IMR-90 (cell line): ENCODE measurements at regions not wholly inside any gene's neighbourhood (a gene's known extent, or its start where the extent isn't known, plus 50 kb on each side); places are given as distances from the start of the nearest gene placed in this dataset.

Experiments
- ATAC-seq: fragments of 200-7000 bp; cut with Tn5 transposase; 2 replicates; pipeline ENCODE4 v1.9.1; 2020; ENCODE audit warnings: low read depth, mild to moderate bottlenecking, moderate library complexity
- BruUV-seq: library from RNA; stranded (reverse); fragments of 400-500 nt; replicated peaks from 2 replicates; lab custom pipeline; 2021; lab: Mats Ljungman, UMichigan
- CTCF ChIA-PET: fragments of 300-600 bp; formaldehyde crosslinking; extraction: SDS; loops from one replicate; lab custom pipeline; 2021; ENCODE audit warnings: antibody characterized with exemption; lab: Yijun Ruan, JAX
- POLR2A ChIA-PET: fragments of 300-600 bp; sonication (Branson Sonifier 250); formaldehyde crosslinking; loops from one replicate; lab custom pipeline; 2022; ENCODE audit warnings: antibody characterized with exemption; ENCODE audit not compliant: unreplicated experiment; lab: Charles Lee
- DNase-seq: peaks from one replicate; pipeline ENCODE4 v3.0.0; 2013
- H2AFZ ChIP-seq: replicated peaks from 2 replicates; pipeline ENCODE3; 2013; ENCODE audit warnings: low read length, mild to moderate bottlenecking; ENCODE audit not compliant: poor library complexity
- H2AK5ac ChIP-seq: 2 replicates; pipeline ENCODE4 v1.6.1; 2013; ENCODE audit warnings: low read depth, low read length, inconsistent platforms
- H2AK9ac ChIP-seq: replicated peaks from 2 replicates; pipeline ENCODE3; 2013; ENCODE audit warnings: mild to moderate bottlenecking, low read depth, low read length, moderate library complexity; ENCODE audit not compliant: poor library complexity
- H2BK120ac ChIP-seq: 2 replicates; pipeline ENCODE4 v1.6.1; 2013; ENCODE audit warnings: low read depth, low read length, inconsistent platforms
- H2BK15ac ChIP-seq: 3 replicates; pipeline ENCODE4 v1.6.1; 2013; ENCODE audit warnings: low read depth, low read length, inconsistent platforms
- H2BK20ac ChIP-seq: 2 replicates; pipeline ENCODE4 v1.6.1; 2013; ENCODE audit warnings: low read depth, mild to moderate bottlenecking, inconsistent platforms, low read length, moderate library complexity
- H2BK5ac ChIP-seq: 2 replicates; pipeline ENCODE4 v1.6.1; 2013; ENCODE audit warnings: mild to moderate bottlenecking, low read depth, low read length, inconsistent platforms; ENCODE audit not compliant: poor library complexity, severe bottlenecking
- H3K14ac ChIP-seq: replicated peaks from 2 replicates; pipeline ENCODE4 v1.6.1; 2013; ENCODE audit warnings: low read depth, low read length, inconsistent platforms
- H3K18ac ChIP-seq: 2 replicates; pipeline ENCODE4 v1.6.1; 2013; ENCODE audit warnings: low read depth, low read length, control low read depth
- H3K23ac ChIP-seq: 2 replicates; pipeline ENCODE4 v1.6.1; 2013; ENCODE audit warnings: low read depth, low read length, inconsistent platforms
- H3K27ac ChIP-seq: 2 replicates; pipeline ENCODE4 v1.5.1; 2013; ENCODE audit warnings: mild to moderate bottlenecking, control low read depth, low read length; ENCODE audit not compliant: insufficient read depth
- H3K27me3 ChIP-seq: 2 replicates; pipeline ENCODE4 v1.6.1; 2013; ENCODE audit warnings: low read length; ENCODE audit not compliant: control insufficient read depth, insufficient read depth
- H3K36me3 ChIP-seq: 2 replicates; pipeline ENCODE4 v1.6.1; 2013; ENCODE audit warnings: low read length, mixed read lengths; ENCODE audit not compliant: control insufficient read depth, insufficient read depth
- H3K4ac ChIP-seq: 2 replicates; pipeline ENCODE4 v1.6.1; 2013; ENCODE audit warnings: low read depth, low read length, inconsistent platforms
- H3K4me1 ChIP-seq: 2 replicates; pipeline ENCODE4 v1.6.1; 2013; ENCODE audit warnings: low read length, mixed read lengths; ENCODE audit not compliant: control insufficient read depth, insufficient read depth
- H3K4me2 ChIP-seq: 2 replicates; pipeline ENCODE4 v1.6.1; 2013; ENCODE audit warnings: low read depth, mild to moderate bottlenecking, control low read depth, low read length, moderate library complexity
- H3K4me3 ChIP-seq: 2 replicates; pipeline ENCODE4 v1.5.1; 2013; ENCODE audit warnings: low read depth, mild to moderate bottlenecking, control low read depth, low read length, moderate library complexity; ENCODE audit not compliant: insufficient read depth
- H3K56ac ChIP-seq: 2 replicates; pipeline ENCODE4 v1.6.1; 2013; ENCODE audit warnings: low read length, inconsistent platforms; ENCODE audit not compliant: insufficient read depth; ENCODE audit errors: extremely low read depth
- H3K79me1 ChIP-seq, 2 experiments: 2 replicates each; pipeline ENCODE4 v1.6.1; 2013; ENCODE audit warnings: low read length in 2 of 2, inconsistent platforms in 1 of 2, low read depth in 1 of 2
- H3K9ac ChIP-seq: 2 replicates; pipeline ENCODE4 v1.6.1; 2013; ENCODE audit warnings: low read depth, low read length, control low read depth
- H3K9me1 ChIP-seq: 2 replicates; pipeline ENCODE4 v1.6.1; 2013; ENCODE audit warnings: low read length, inconsistent platforms; ENCODE audit not compliant: insufficient read depth
- H3K9me3 ChIP-seq: 2 replicates; pipeline ENCODE4 v1.6.1; 2013; ENCODE audit warnings: low read length; ENCODE audit not compliant: control insufficient read depth, insufficient read depth
- H4K20me1 ChIP-seq: 2 replicates; pipeline ENCODE4 v1.6.1; 2013; ENCODE audit warnings: low read length, inconsistent platforms; ENCODE audit not compliant: insufficient read depth
- H4K5ac ChIP-seq: 2 replicates; pipeline ENCODE4 v1.6.1; 2013; ENCODE audit warnings: mild to moderate bottlenecking, low read depth, low read length, control low read depth
- H4K8ac ChIP-seq, 2 experiments: 2 replicates each; pipeline ENCODE4 v1.6.1; 2013; ENCODE audit warnings: low read depth in 2 of 2, low read length in 2 of 2, control low read depth in 1 of 2, inconsistent platforms in 1 of 2
- H4K91ac ChIP-seq: 2 replicates; pipeline ENCODE4 v1.6.1; 2013; ENCODE audit warnings: low read depth, low read length, inconsistent platforms; ENCODE audit not compliant: insufficient read depth
- BHLHE40 ChIP-seq: fragments of 150-350 bp; IDR thresholded peaks from 2 replicates; pipeline ENCODE4 v1.6.1; 2016; ENCODE audit warnings: mild to moderate bottlenecking, low read depth, low read length
- CEBPB ChIP-seq: IDR thresholded peaks from 2 replicates; pipeline ENCODE4 v1.6.1; 2012; ENCODE audit warnings: low read depth, low read length, improper control_type of control experiment
- CHD1 ChIP-seq: IDR thresholded peaks from 2 replicates; pipeline ENCODE4 v1.6.1; 2012; ENCODE audit warnings: low read depth, low read length, improper control_type of control experiment
- CTCF ChIP-seq: conservative IDR thresholded peaks from 2 replicates; pipeline ENCODE4 v1.5.1; 2012; ENCODE audit warnings: mild to moderate bottlenecking, low read depth, low read length, improper control_type of control experiment
- ELK1 ChIP-seq: fragments of 150-350 bp; IDR thresholded peaks from 2 replicates; pipeline ENCODE4 v1.6.1; 2016; ENCODE audit warnings: low read depth, mild to moderate bottlenecking, low read length, moderate library complexity, borderline replicate concordance
- FOS ChIP-seq: fragments of 150-350 bp; IDR thresholded peaks from 2 replicates; pipeline ENCODE4 v1.6.1; 2016; ENCODE audit warnings: low read depth, low read length
- MAFK ChIP-seq: IDR thresholded peaks from 2 replicates; pipeline ENCODE4 v1.6.1; 2012; ENCODE audit warnings: low read depth, low read length, improper control_type of control experiment
- MAZ ChIP-seq: IDR thresholded peaks from 2 replicates; pipeline ENCODE4 v1.6.1; 2012; ENCODE audit warnings: low read depth, mild to moderate bottlenecking, low read length, improper control_type of control experiment, moderate library complexity, borderline replicate concordance
- MXI1 ChIP-seq: IDR thresholded peaks from 2 replicates; pipeline ENCODE4 v1.6.1; 2012; ENCODE audit warnings: low read depth, mild to moderate bottlenecking, low read length, moderate library complexity, borderline replicate concordance
- NFE2L2 ChIP-seq: fragments of 150-350 bp; IDR thresholded peaks from 2 replicates; pipeline ENCODE4 v1.6.1; 2016; ENCODE audit warnings: low read depth, mild to moderate bottlenecking, low read length
- POLR2A ChIP-seq: IDR thresholded peaks from 2 replicates; pipeline ENCODE4 v1.6.1; 2012; ENCODE audit warnings: mild to moderate bottlenecking, low read depth, low read length
- RAD21 ChIP-seq: IDR thresholded peaks from 2 replicates; pipeline ENCODE4 v1.6.1; 2012; ENCODE audit warnings: low read length, improper control_type of control experiment
- RCOR1 ChIP-seq: IDR thresholded peaks from 2 replicates; pipeline ENCODE4 v1.6.1; 2012; ENCODE audit warnings: mild to moderate bottlenecking, low read length, improper control_type of control experiment; ENCODE audit not compliant: insufficient replicate concordance
- RFX5 ChIP-seq: IDR thresholded peaks from 2 replicates; pipeline ENCODE4 v1.8.0; 2012; ENCODE audit warnings: low read depth, mild to moderate bottlenecking, low read length, moderate library complexity
- SMC3 ChIP-seq: fragments of 150-350 bp; IDR thresholded peaks from 2 replicates; pipeline ENCODE4 v1.6.1; 2016; ENCODE audit warnings: low read depth, mild to moderate bottlenecking, antibody characterized with exemption, low read length, moderate library complexity
- USF2 ChIP-seq: fragments of 150-350 bp; IDR thresholded peaks from 2 replicates; pipeline ENCODE4 v1.6.1; 2017; ENCODE audit warnings: mild to moderate bottlenecking, antibody characterized with exemption, low read length, low read depth
- WGBS, 2 experiments: methylation state at CpG; one replicate each; pipeline versions ENCODE4 v1.1.5 to v1.1.7; 2013; ENCODE audit warnings: missing lambda C conversion rate in 2 of 2; ENCODE audit not compliant: insufficient read length in 1 of 2; ENCODE audit errors: extremely low coverage in 2 of 2; 5-methylcytosine and 5-hydroxymethylcytosine counted together
- dilution Hi-C: fragments of 300-500 bp; cut with HindIII; formaldehyde crosslinking; loops from one replicate; pipeline ENCODE4 v1.14.3; 2018; ENCODE audit warnings: low sequenced_read_pairs; ENCODE audit not compliant: unreplicated experiment
- in situ Hi-C: fragments of 300-500 bp; cut with MboI; formaldehyde crosslinking; loops from 3 replicates; pipeline ENCODE4 v1.14.3; 2019; ENCODE audit warnings: low sequenced_read_pairs, inconsistent platforms, mixed read lengths
- intact Hi-C: fragments of 100-400 bp; cut with micrococcal nuclease; formaldehyde crosslinking; loops from 2 replicates; pipeline ENCODE4 v1.10.0; 2022

GRCh38 chr13:86313421-86313820 is 514.2 kb upstream of the SLITRK6 start:
- Histone ChIP-seq H3K27ac (no peak overlapping the region), H3K23ac (no peak overlapping the region), H3K4me2 (no peak overlapping the region), H3K9me1 (no peaks in the 10 kb centered on the region), H2BK5ac (no peak overlapping the region), H4K5ac (no peak overlapping the region), H3K4ac (no peak overlapping the region), H3K27me3 (no peaks in the 10 kb centered on the region), H2BK15ac (no peak overlapping the region), H3K4me1 (no peaks in the 10 kb centered on the region), H2AK5ac (no peak overlapping the region), H2BK120ac (no peak overlapping the region), H2AFZ (no peak overlapping the region), H3K18ac (no peak overlapping the region), H3K56ac (no peak overlapping the region), H2BK20ac (no peak overlapping the region), H2AK9ac (no peak overlapping the region), H3K79me1 (no peaks in the 10 kb centered on the region), H3K36me3 (no peaks in the 10 kb centered on the region), H3K4me3 (no peak overlapping the region), H4K20me1 (no peaks in the 10 kb centered on the region), H3K14ac (no peak overlapping the region), H4K91ac (no peak overlapping the region), H3K9ac (no peak overlapping the region), H4K8ac (no peak overlapping the region), H3K9me3 (no peaks in the 10 kb centered on the region; the same call in 1 of the 2 replicates)
- in situ Hi-C loops (no loop called here), dilution Hi-C loops (no loop called here), intact Hi-C loops (no loop called here)
- no peak for DNase-seq
- no TSS peak for BruUV-seq
- POLR2A ChIA-PET = no interaction called here
- ATAC-seq = no peak
- CTCF ChIA-PET = no interaction called here
- no CpG with 5 or more reads among the region's 1 CpG for WGBS, 2 experiments
- TF ChIP-seq ELK1 (no peak), RFX5 (no peak), BHLHE40 (no peak), USF2 (no peak), CEBPB (no peak), SMC3 (no peak), POLR2A (no peak), CTCF (no peak), RAD21 (no peak), MAFK (no peak), NFE2L2 (no peak), FOS (no peak), MAZ (no peak), MXI1 (no peak), CHD1 (no peak), RCOR1 (no peak)
